Astrocyte (in vitro differentiated cells and primary cell): ENCODE measurements at regions not wholly inside any gene's neighbourhood (a gene's known extent, or its start where the extent isn't known, plus 50 kb on each side); places are given as distances from the start of the nearest gene placed in this dataset.

ENCODE experiments used
- CTCF ChIP-seq: IDR thresholded peaks from 2 replicates; pipeline ENCODE4 v1.5.1; 2011; ENCODE audit warnings: low read depth, mild to moderate bottlenecking, inconsistent platforms, low read length, moderate library complexity; ENCODE audit not compliant: insufficient read depth
- EZH2 ChIP-seq: IDR thresholded peaks from 2 replicates; pipeline ENCODE4 v1.6.1; 2012; ENCODE audit warnings: mild to moderate bottlenecking, low read length, inconsistent platforms; ENCODE audit not compliant: insufficient read depth

- no peak for TF ChIP-seq CTCF
- TF ChIP-seq EZH2, result no peak
Observed at GRCh38 chr11:110874437-110875030, 162.3 kb upstream of the ARHGAP20 start.
